Kidney (tissue), 13 donors: ENCODE measurements at regions not wholly inside any gene's neighbourhood (a gene's known extent, or its start where the extent isn't known, plus 50 kb on each side); places are given as distances from the start of the nearest gene placed in this dataset.

Experiments used
- DNase-seq, 5 donors: peaks; one replicate each; pipeline ENCODE4 v3.0.0-alpha.2; 2013 to 2020
- FAIRE-seq: peaks from 2 replicates; lab custom pipeline; 2012; peaks lifted over from hg19 to GRCh38; lab: Jason Lieb, UNC
- H3K27ac ChIP-seq, 2 donors: one replicate each; pipeline ENCODE4 v1.7.0; 2013; ENCODE audit warnings: low read depth in 2 of 2, low read length in 2 of 2, inconsistent platforms in 1 of 2
- H3K27me3 ChIP-seq: one replicate; pipeline ENCODE4 v1.7.1; 2013; ENCODE audit warnings: low read length, inconsistent platforms; ENCODE audit not compliant: control insufficient read depth, insufficient read depth
- H3K36me3 ChIP-seq, 3 donors: one replicate each; pipeline versions ENCODE4 v1.7.0 to v1.7.1; 2013; ENCODE audit warnings: low read length in 3 of 3, control low read depth in 1 of 3, inconsistent platforms in 1 of 3; ENCODE audit not compliant: insufficient read depth in 3 of 3, control insufficient read depth in 2 of 3
- H3K4me1 ChIP-seq, 3 donors: one replicate each; pipeline versions ENCODE4 v1.7.0 to v1.7.1; 2013; ENCODE audit warnings: low read length in 3 of 3, inconsistent platforms in 1 of 3, low read depth in 1 of 3; ENCODE audit not compliant: control insufficient read depth in 2 of 3, insufficient read depth in 2 of 3
- H3K4me3 ChIP-seq, 3 donors: one replicate each; pipeline versions ENCODE4 v1.7.0 to v1.8.1; 2013; ENCODE audit warnings: low read length in 3 of 3, control low read depth in 1 of 3, inconsistent platforms in 1 of 3
- H3K9ac ChIP-seq, 3 donors: one replicate each; pipeline versions ENCODE4 v1.7.0 to v1.7.1; 2013; ENCODE audit warnings: low read length in 3 of 3, control low read depth in 1 of 3, inconsistent platforms in 1 of 3
- H3K9me3 ChIP-seq, 3 donors: one replicate each; pipeline versions ENCODE4 v1.7.0 to v1.7.1; 2013; ENCODE audit warnings: low read length in 3 of 3, control low read depth in 1 of 3, inconsistent platforms in 1 of 3; ENCODE audit not compliant: control insufficient read depth in 2 of 3, insufficient read depth in 1 of 3
- intact Hi-C: fragments of 100-400 bp; cut with DNase I; formaldehyde crosslinking; loops from one replicate; pipeline ENCODE4 v1.11.1; 2022
- TF ChIP-seq, protein P1 (sequence below): IDR thresholded peaks from 3 replicates; pipeline ENCODE4 v1.5.1; 2012; ENCODE audit warnings: mild to moderate bottlenecking, moderate library complexity, borderline replicate concordance; ENCODE audit not compliant: insufficient read depth; ENCODE audit errors: extremely low read depth
- donor health status: control.
- donor health status: control.
- donor health status: control.
- donor health status: control.
- donor health status: control.
- donor health status: DM: yes; HTN: yes; CAD: no.
- donor health status: Normal renal cell carcinoma (clear cell type).

DNA sequence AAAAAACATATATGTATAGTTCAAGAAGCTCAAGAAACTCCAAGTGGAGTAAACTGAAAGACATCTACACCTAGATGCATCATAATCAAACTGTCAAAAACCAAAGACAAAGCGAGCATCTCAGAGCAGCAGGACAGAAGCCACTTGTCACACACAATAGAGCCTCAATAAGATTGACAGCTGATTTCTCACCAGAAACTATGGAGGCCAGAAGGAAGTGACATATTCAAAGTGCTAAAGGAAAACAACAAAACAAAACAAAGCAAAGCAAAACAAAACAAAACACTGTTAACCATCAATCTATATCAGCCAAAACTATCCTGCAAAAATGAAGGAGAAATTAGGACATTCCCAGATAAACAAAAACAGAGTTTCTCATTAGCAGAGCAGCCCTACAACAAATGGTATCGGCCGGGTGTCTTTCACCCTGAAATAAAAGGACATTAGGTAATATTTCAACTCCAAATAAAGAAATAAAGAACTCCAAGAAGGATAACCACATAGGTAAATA, 65.8 kb upstream of the SEPTIN5 start:
- H3K9ac ChIP-seq: no peak overlapping the region
- H3K27ac ChIP-seq: no peak overlapping the region
- no peaks in the 10 kb centered on the region for H3K4me1 ChIP-seq
- intact Hi-C loops: no loop called here
- H3K27me3 ChIP-seq: no peaks in the 10 kb centered on the region
- TF ChIP-seq, protein P1, sequence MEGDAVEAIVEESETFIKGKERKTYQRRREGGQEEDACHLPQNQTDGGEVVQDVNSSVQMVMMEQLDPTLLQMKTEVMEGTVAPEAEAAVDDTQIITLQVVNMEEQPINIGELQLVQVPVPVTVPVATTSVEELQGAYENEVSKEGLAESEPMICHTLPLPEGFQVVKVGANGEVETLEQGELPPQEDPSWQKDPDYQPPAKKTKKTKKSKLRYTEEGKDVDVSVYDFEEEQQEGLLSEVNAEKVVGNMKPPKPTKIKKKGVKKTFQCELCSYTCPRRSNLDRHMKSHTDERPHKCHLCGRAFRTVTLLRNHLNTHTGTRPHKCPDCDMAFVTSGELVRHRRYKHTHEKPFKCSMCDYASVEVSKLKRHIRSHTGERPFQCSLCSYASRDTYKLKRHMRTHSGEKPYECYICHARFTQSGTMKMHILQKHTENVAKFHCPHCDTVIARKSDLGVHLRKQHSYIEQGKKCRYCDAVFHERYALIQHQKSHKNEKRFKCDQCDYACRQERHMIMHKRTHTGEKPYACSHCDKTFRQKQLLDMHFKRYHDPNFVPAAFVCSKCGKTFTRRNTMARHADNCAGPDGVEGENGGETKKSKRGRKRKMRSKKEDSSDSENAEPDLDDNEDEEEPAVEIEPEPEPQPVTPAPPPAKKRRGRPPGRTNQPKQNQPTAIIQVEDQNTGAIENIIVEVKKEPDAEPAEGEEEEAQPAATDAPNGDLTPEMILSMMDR: no peak
- DNase-seq (no peak), FAIRE-seq (no peak)
- peaks cover 2 to 15% (median 4%) of the 10 kb centered on the region in 3 donors for H3K9me3 ChIP-seq
- no peak overlapping the region for H3K4me3 ChIP-seq
- H3K36me3 ChIP-seq: no peaks in the 10 kb centered on the region

DNA sequence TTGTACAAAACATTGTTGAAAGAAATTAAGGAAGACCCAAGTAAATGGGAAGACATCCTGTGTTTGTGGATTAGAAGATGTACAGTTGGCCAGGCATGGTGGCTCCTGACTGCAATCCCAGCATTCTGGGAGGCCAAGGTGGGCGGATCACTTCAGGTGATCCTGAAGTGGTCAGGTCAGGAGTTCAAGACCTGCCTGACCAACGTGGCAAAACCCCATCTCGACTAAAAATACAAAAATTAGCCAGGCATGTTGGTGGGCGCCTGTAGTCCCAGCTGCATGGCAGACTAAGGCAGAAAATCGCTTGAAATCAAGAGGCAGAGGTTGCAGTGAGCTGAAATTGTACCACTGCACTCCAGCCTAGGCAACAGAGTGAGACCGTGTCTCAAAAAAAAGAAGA, 62.0 kb upstream of the SEPTIN5 start:
- Histone ChIP-seq H3K27ac (no peak overlapping the region), H3K9ac (no peak overlapping the region), H3K4me3 (no peak overlapping the region), H3K9me3 (peaks cover 2 to 9% (median 4%) of the 10 kb centered on the region in 3 donors), H3K4me1 (no peaks in the 10 kb centered on the region), H3K36me3 (no peaks in the 10 kb centered on the region), H3K27me3 (no peaks in the 10 kb centered on the region)
- DNase-seq: no peak
- TF ChIP-seq, protein P1: no peak
- no peak for FAIRE-seq
- intact Hi-C loops: no loop called here

DNA sequence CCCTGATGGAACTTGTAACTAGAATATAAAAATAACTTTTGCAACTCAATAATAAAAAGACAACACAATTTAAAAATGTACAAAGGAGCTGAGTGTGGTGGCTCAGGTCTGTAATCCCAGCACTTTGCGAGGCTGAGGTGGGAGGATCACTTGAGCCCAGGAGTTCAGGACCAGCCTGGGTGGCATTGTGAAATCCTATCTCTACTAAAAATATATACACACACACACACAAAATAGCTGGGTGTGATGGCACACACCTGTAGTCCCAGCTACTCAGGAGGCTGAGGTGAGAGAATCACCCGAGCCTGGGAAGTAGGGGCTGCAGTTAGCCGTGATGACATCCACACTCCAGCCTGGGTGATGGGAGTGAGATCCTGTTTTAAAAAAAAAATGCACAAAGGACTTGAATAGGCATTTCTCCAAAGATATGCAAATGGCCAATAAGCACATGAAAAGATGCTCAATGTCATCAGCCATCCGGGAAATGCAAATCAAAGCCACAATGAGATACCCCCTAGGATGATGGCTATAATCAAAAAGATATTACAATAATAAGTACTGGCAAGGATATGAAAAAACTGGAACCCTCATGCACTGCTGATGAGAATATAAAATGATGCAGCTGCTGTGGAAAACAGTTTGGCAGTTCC, 59.8 kb upstream of the SEPTIN5 start:
- no peaks in the 10 kb centered on the region for H3K36me3 ChIP-seq
- no peaks in the 10 kb centered on the region for H3K27me3 ChIP-seq
- H3K9me3 ChIP-seq: no peaks in the 10 kb centered on the region
- TF ChIP-seq, protein P1: no peak
- no peaks in the 10 kb centered on the region for H3K4me1 ChIP-seq
- intact Hi-C loops: no loop called here
- DNase-seq (no peak), FAIRE-seq (no peak)
- H3K9ac ChIP-seq: no peak overlapping the region
- no peak overlapping the region for H3K4me3 ChIP-seq
- no peak overlapping the region for H3K27ac ChIP-seq
